Ovary (tissue), 3 donors: ENCODE measurements at regions not wholly inside any gene's neighbourhood (a gene's known extent, or its start where the extent isn't known, plus 50 kb on each side); places are given as distances from the start of the nearest gene placed in this dataset.

Source experiments
- EP300 ChIP-seq: sonication (generic); formaldehyde crosslinking; IDR thresholded peaks from one replicate; pipeline ENCODE4 v1.6.1; 2017; ENCODE audit warnings: antibody characterized with exemption
- POLR2A ChIP-seq: fragments of 450-650 bp; IDR thresholded peaks from one replicate; pipeline ENCODE4 v1.6.1; 2017; ENCODE audit warnings: antibody characterized with exemption, mild to moderate bottlenecking, moderate library complexity
- TF ChIP-seq, protein P1 (sequence below), 3 donors: fragments of 450-650 bp in 2 of 3; fragments of 200-600 bp in 1 of 3; IDR thresholded peaks; one replicate each; pipeline versions ENCODE4 v1.5.1 to v1.8.0; 2016 to 2022; ENCODE audit warnings: antibody characterized with exemption in 3 of 3, mild to moderate bottlenecking in 1 of 3
- donor health status: DM: no; HTN: no; CAD: no.

DNA sequence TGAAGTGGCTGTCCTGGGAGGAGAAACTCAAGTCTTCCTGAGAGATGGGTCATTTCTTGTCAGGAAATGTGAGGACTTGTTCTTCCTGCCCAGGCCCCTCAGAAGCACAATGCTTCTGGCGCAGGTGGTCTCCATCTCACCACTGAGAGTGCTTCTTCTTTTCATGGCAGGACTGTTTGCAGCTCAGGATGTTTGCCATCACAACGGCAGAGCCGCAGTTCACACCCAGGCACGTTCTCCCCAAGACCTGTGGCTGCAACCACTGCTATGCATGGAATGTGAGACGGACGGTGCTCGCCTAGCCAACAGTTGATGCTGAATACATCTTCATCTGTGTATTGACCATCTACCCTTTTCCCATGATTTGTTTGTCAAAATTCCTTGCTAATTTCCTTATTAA lies 216.3 kb downstream of the GADD45G start:
- TF ChIP-seq, protein P1, sequence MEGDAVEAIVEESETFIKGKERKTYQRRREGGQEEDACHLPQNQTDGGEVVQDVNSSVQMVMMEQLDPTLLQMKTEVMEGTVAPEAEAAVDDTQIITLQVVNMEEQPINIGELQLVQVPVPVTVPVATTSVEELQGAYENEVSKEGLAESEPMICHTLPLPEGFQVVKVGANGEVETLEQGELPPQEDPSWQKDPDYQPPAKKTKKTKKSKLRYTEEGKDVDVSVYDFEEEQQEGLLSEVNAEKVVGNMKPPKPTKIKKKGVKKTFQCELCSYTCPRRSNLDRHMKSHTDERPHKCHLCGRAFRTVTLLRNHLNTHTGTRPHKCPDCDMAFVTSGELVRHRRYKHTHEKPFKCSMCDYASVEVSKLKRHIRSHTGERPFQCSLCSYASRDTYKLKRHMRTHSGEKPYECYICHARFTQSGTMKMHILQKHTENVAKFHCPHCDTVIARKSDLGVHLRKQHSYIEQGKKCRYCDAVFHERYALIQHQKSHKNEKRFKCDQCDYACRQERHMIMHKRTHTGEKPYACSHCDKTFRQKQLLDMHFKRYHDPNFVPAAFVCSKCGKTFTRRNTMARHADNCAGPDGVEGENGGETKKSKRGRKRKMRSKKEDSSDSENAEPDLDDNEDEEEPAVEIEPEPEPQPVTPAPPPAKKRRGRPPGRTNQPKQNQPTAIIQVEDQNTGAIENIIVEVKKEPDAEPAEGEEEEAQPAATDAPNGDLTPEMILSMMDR (IDR thresholded peaks at IDR 0.05), result no peak
- TF ChIP-seq POLR2A (no peak), EP300 (no peak)
